ENCODE measurements at regions not wholly inside any gene's neighbourhood (a gene's known extent, or its start where the extent isn't known, plus 50 kb on each side); places are given as distances from the start of the nearest gene placed in this dataset.

DNA sequence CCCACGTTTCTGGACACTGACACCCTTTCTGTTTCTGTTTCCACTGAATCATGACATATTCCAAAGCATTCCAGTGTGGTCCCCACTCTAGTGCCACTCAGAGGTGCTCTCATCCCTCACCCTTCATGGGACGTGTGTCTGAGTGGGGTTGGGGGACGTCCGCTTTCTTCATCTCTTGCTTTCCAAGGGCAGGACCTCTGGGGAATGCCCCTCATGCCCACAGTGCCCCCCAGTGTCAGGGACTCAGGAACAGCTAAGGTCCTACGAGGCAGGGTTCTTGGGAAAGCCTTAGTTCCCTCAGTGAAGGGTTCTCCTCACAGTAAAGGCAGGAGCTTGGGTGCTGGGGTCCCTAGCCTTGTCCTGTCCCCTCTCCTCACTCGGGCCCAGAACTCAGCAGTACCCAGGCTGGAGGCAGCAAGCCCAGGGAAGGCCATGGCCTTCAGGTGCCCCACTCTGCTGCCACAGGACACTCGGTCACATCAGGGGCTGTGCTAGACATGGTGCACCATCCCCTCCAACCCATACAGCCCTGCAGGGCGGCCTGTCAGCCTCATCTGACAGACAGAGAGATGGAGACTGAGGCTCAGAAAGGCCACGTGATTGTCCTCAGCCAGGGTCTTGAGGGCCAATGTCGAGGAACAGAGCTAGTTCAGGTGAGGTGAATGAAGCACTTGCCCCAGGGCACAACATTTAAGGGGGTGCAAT is 261.0 kb downstream of the TLE3 start:
- TF ChIP-seq, protein P1, sequence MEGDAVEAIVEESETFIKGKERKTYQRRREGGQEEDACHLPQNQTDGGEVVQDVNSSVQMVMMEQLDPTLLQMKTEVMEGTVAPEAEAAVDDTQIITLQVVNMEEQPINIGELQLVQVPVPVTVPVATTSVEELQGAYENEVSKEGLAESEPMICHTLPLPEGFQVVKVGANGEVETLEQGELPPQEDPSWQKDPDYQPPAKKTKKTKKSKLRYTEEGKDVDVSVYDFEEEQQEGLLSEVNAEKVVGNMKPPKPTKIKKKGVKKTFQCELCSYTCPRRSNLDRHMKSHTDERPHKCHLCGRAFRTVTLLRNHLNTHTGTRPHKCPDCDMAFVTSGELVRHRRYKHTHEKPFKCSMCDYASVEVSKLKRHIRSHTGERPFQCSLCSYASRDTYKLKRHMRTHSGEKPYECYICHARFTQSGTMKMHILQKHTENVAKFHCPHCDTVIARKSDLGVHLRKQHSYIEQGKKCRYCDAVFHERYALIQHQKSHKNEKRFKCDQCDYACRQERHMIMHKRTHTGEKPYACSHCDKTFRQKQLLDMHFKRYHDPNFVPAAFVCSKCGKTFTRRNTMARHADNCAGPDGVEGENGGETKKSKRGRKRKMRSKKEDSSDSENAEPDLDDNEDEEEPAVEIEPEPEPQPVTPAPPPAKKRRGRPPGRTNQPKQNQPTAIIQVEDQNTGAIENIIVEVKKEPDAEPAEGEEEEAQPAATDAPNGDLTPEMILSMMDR (conservative IDR thresholded peaks at IDR 0.05) = no peak
- no peak for TF ChIP-seq EZH2 (IDR thresholded peaks at IDR 0.05; ENCODE audit: low read depth)

All from PC-9 (cell line).